GM23248 (cell line): ENCODE measurements at regions not wholly inside any gene's neighbourhood (a gene's known extent, or its start where the extent isn't known, plus 50 kb on each side); places are given as distances from the start of the nearest gene placed in this dataset.

Experiments used
- DNase-seq: peaks from one replicate; pipeline ENCODE4 v3.0.0-alpha.2; 2015
- H2AFZ ChIP-seq: fragments of 200-600 bp; sonication (generic); 2 replicates; pipeline ENCODE4 v1.6.1; 2016; ENCODE audit warnings: antibody characterized with exemption
- H3F3A ChIP-seq: fragments of 200-600 bp; sonication (generic); 2 replicates; pipeline ENCODE4 v1.6.1; 2016; ENCODE audit warnings: mild to moderate bottlenecking, antibody characterized with exemption, mixed run types; ENCODE audit not compliant: insufficient read depth
- H3K27ac ChIP-seq: fragments of 200-600 bp; sonication (generic); 2 replicates; pipeline ENCODE4 v1.5.1; 2016; ENCODE audit warnings: mild to moderate bottlenecking
- H3K27me3 ChIP-seq: fragments of 200-600 bp; sonication (generic); replicated peaks from 2 replicates; pipeline ENCODE4 v1.6.1; 2016; ENCODE audit warnings: mild to moderate bottlenecking; ENCODE audit not compliant: insufficient read depth
- H3K36me3 ChIP-seq: fragments of 200-600 bp; sonication (generic); 2 replicates; pipeline ENCODE4 v1.6.1; 2016; ENCODE audit warnings: low read depth, mild to moderate bottlenecking
- H3K4me1 ChIP-seq: fragments of 200-600 bp; sonication (generic); 2 replicates; pipeline ENCODE4 v1.6.1; 2016; ENCODE audit warnings: mild to moderate bottlenecking; ENCODE audit not compliant: insufficient read depth
- H3K4me2 ChIP-seq: fragments of 200-600 bp; sonication (generic); one replicate; pipeline ENCODE4 v1.6.1; 2016; ENCODE audit warnings: mild to moderate bottlenecking; ENCODE audit not compliant: unreplicated experiment
- H3K4me3 ChIP-seq: fragments of 200-600 bp; sonication (generic); 2 replicates; pipeline ENCODE4 v1.5.1; 2016; ENCODE audit warnings: mild to moderate bottlenecking
- H3K79me2 ChIP-seq: fragments of 200-600 bp; sonication (generic); 2 replicates; pipeline ENCODE4 v1.6.1; 2016; ENCODE audit warnings: mild to moderate bottlenecking; ENCODE audit not compliant: insufficient read depth
- H3K9ac ChIP-seq: fragments of 200-600 bp; sonication (generic); 2 replicates; pipeline ENCODE4 v1.6.1; 2016; ENCODE audit warnings: mild to moderate bottlenecking
- H3K9me2 ChIP-seq: fragments of 200-600 bp; sonication (generic); 2 replicates; pipeline ENCODE4 v1.6.1; 2016; ENCODE audit warnings: mixed run types, mild to moderate bottlenecking, moderate library complexity; ENCODE audit not compliant: insufficient read depth
- H3K9me3 ChIP-seq: fragments of 200-600 bp; sonication (generic); one replicate; pipeline ENCODE4 v1.6.1; 2017; ENCODE audit warnings: low read depth
- H4K20me1 ChIP-seq: fragments of 200-600 bp; sonication (generic); 2 replicates; pipeline ENCODE4 v1.6.0; 2016; ENCODE audit not compliant: insufficient read depth
- EZH2 ChIP-seq: fragments of 200-600 bp; sonication (generic); IDR thresholded peaks from 2 replicates; pipeline ENCODE4 v1.6.1; 2018; ENCODE audit warnings: antibody characterized with exemption, mild to moderate bottlenecking; ENCODE audit not compliant: insufficient read depth, poor library complexity, severe bottlenecking
- EZH2phosphoT487 ChIP-seq: fragments of 200-600 bp; sonication (generic); IDR thresholded peaks from 2 replicates; pipeline ENCODE4 v1.6.1; 2018; ENCODE audit warnings: antibody characterized with exemption, moderate library complexity, mild to moderate bottlenecking, low read depth; ENCODE audit not compliant: insufficient read depth
- WGBS, 2 experiments: methylation state at CpG; one replicate each; pipeline ENCODE4 v1.1.6; 2015 to 2017; ENCODE audit warnings: low lambda C conversion rate in 2 of 2, low coverage in 1 of 2; ENCODE audit errors: missing lambda C conversion rate in 2 of 2; 5-methylcytosine and 5-hydroxymethylcytosine counted together
- in situ Hi-C: fragments of 300-500 bp; cut with MboI; formaldehyde crosslinking; loops from 2 replicates; pipeline ENCODE4 v1.15.0; 2020

- Histone ChIP-seq H3K79me2 (no peaks in the 10 kb centered on the region), H3K4me3 (no peak overlapping the region), H3K4me1 (peaks cover 47% of the 10 kb centered on the region), H2AFZ (no peak overlapping the region), H3K36me3 (no peaks in the 10 kb centered on the region), H3K4me2 (no peak overlapping the region), H3K9ac (no peak overlapping the region), H3F3A (peaks cover 11% of the 10 kb centered on the region; the same call in 1 of the 2 replicates), H3K27me3 (no peaks in the 10 kb centered on the region), H3K27ac (no peak overlapping the region), H3K9me3 (no peaks in the 10 kb centered on the region), H3K9me2 (no peaks in the 10 kb centered on the region), H4K20me1 (no peaks in the 10 kb centered on the region)
- in situ Hi-C loops, result loop anchor here (10.0 to 25.0 kb wide), 4 partner anchors 172 to 1100 kb away; no protein-coding TSS in a partner anchor
- TF ChIP-seq EZH2phosphoT487, result no peak
- no peak for TF ChIP-seq EZH2
- peak; percentile 54 for DNase-seq
Measured at GRCh38 chr12:59087077-59087673, 166.9 kb upstream of the LRIG3 start.

GRCh38 chr12:59086126-59086525 is 165.8 kb upstream of the LRIG3 start:
- no peak overlapping the region for H3K4me3 ChIP-seq
- H3F3A ChIP-seq, result peaks cover 11% of the 10 kb centered on the region; the same call in 1 of the 2 replicates
- no peak for DNase-seq
- no peak overlapping the region for H3K4me2 ChIP-seq
- no peaks in the 10 kb centered on the region for H3K9me3 ChIP-seq
- H4K20me1 ChIP-seq, result no peaks in the 10 kb centered on the region
- H3K9me2 ChIP-seq, result no peaks in the 10 kb centered on the region
- H3K27ac ChIP-seq, result no peak overlapping the region
- no peaks in the 10 kb centered on the region for H3K36me3 ChIP-seq
- 87 to 91% methylated on average over 4 of the region's 4 CpGs for WGBS, 2 experiments
- H3K27me3 ChIP-seq, result no peaks in the 10 kb centered on the region
- TF ChIP-seq EZH2phosphoT487, result no peak
- no peak for TF ChIP-seq EZH2
- H3K79me2 ChIP-seq, result no peaks in the 10 kb centered on the region
- no peak overlapping the region for H3K9ac ChIP-seq
- in situ Hi-C loops, result loop anchor here (10.0 to 25.0 kb wide), 4 partner anchors 171 to 1099 kb away; no protein-coding TSS in a partner anchor
- peaks cover 46% of the 10 kb centered on the region for H3K4me1 ChIP-seq
- H2AFZ ChIP-seq, result no peak overlapping the region

DNA sequence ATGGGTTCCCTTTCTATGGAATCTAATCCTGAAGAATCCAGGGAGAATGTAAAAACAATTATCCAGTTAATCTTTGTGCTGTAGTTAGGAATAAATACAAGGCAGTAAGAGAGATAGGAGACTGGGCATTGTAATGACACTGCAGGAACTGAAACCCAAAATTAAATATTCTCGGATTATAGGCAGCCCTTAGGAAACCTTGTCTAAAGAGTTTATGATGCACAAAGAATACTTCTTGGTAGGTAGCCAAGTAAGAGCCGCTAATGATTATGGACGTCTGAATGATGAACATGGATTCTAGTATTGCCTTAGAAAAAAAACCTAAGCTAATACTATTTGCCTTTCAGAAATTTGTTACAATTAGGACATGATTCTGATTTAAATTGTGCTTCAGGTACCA is 165.4 kb upstream of the LRIG3 start:
- peak; percentile 18 for DNase-seq

GRCh38 chr12:59084511-59085375 is 164.4 kb upstream of the LRIG3 start:
- TF ChIP-seq EZH2phosphoT487 (no peak), EZH2 (no peak)
- Histone ChIP-seq H3K27ac (peak overlapping the region; percentile 19; the same call in 1 of the 2 replicates), H3K27me3 (no peaks in the 10 kb centered on the region), H3K4me2 (peak overlapping the region; percentile 64), H3K9ac (0 out of 2 replicates have a peak overlapping the region, but pooled peaks have one; percentile 10), H3K4me1 (peaks cover 46% of the 10 kb centered on the region), H3K79me2 (no peaks in the 10 kb centered on the region), H2AFZ (peak overlapping the region; percentile 87), H3F3A (peaks cover 11% of the 10 kb centered on the region; the same call in 1 of the 2 replicates), H3K36me3 (no peaks in the 10 kb centered on the region), H4K20me1 (no peaks in the 10 kb centered on the region), H3K9me3 (no peaks in the 10 kb centered on the region), H3K4me3 (peak overlapping the region; percentile 46), H3K9me2 (no peaks in the 10 kb centered on the region)
- DNase-seq, result peak; percentile 65
- 6 to 10% methylated on average over 12 of the region's 12 CpGs for WGBS, 2 experiments
- in situ Hi-C loops, result loop anchor here (10.0 to 25.0 kb wide), 4 partner anchors 170 to 1097 kb away; no protein-coding TSS in a partner anchor

More for the DNA sequence above, 165.4 kb upstream of the LRIG3 start:
- H3K27ac ChIP-seq, result no peak overlapping the region
- WGBS, 2 experiments, result 27 to 29% methylated on average over 3 of the region's 3 CpGs
- H3K27me3 ChIP-seq, result no peaks in the 10 kb centered on the region
- no peak overlapping the region for H3K4me3 ChIP-seq
- 0 out of 2 replicates have a peak overlapping the region, but pooled peaks have one; percentile 87 for H2AFZ ChIP-seq
- H3K79me2 ChIP-seq, result no peaks in the 10 kb centered on the region
- H3K9me3 ChIP-seq, result no peaks in the 10 kb centered on the region
- H3K36me3 ChIP-seq, result no peaks in the 10 kb centered on the region
- no peak overlapping the region for H3K9ac ChIP-seq
- peaks cover 11% of the 10 kb centered on the region; the same call in 1 of the 2 replicates for H3F3A ChIP-seq
- no peaks in the 10 kb centered on the region for H3K9me2 ChIP-seq
- in situ Hi-C loops, result loop anchor here (10.0 to 25.0 kb wide), 4 partner anchors 171 to 1098 kb away; no protein-coding TSS in a partner anchor
- peaks cover 46% of the 10 kb centered on the region for H3K4me1 ChIP-seq
- peak overlapping the region; percentile 64 for H3K4me2 ChIP-seq
- TF ChIP-seq EZH2, result no peak
- no peaks in the 10 kb centered on the region for H4K20me1 ChIP-seq
